D721Med (cell line): ENCODE measurements at regions not wholly inside any gene's neighbourhood (a gene's known extent, or its start where the extent isn't known, plus 50 kb on each side); places are given as distances from the start of the nearest gene placed in this dataset.

Experiments used
- DNase-seq: peaks from one replicate; pipeline ENCODE4 v3.0.0; 2011; ENCODE audit warnings: low spot score; ENCODE audit not compliant: insufficient read length
- FAIRE-seq: peaks from 2 replicates; lab custom pipeline; 2011; peaks lifted over from hg19 to GRCh38; lab: Jason Lieb, UNC
- TF ChIP-seq, protein P1 (sequence below): IDR thresholded peaks from 2 replicates; pipeline ENCODE4 v1.5.1; 2012; ENCODE audit warnings: mild to moderate bottlenecking, control low read depth; ENCODE audit not compliant: insufficient read depth; ENCODE audit errors: missing control alignments

DNA sequence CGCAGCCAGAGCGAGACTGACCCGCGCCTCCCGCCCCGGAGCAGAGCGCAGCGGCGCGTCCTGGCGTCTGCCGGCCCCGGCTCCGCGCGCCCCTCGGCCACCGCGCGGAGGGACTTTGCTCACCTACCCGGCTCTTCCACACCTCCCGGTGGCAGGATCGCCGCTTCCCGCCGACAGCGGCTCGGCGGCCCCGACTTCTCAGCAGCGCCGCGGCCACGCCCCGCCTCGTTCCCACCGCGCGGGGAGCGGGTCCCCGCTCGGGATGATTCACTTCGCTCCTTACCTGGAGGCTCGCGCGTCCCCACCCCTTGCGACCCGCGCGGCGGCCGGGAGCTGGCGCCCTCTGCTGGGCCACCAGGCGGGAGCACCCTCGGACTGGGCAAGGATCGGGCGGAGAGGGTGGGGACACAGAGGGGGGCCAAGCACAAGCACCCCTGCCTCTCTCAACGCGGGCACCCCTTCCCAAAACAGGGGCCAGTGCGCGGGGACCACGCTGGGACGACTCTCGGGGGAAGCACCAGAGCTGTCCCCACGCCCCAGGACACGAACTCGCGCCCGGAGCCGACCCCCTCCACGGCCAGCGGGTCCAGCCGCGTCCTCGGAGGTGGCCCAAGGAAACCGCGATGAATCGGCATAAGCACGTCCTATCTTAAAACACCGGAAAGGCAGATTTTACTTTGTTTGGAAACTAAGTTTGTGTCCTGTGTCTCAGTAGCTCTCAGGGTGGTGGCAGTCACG is 101.0 kb upstream of the SVIL start:
- TF ChIP-seq, protein P1, sequence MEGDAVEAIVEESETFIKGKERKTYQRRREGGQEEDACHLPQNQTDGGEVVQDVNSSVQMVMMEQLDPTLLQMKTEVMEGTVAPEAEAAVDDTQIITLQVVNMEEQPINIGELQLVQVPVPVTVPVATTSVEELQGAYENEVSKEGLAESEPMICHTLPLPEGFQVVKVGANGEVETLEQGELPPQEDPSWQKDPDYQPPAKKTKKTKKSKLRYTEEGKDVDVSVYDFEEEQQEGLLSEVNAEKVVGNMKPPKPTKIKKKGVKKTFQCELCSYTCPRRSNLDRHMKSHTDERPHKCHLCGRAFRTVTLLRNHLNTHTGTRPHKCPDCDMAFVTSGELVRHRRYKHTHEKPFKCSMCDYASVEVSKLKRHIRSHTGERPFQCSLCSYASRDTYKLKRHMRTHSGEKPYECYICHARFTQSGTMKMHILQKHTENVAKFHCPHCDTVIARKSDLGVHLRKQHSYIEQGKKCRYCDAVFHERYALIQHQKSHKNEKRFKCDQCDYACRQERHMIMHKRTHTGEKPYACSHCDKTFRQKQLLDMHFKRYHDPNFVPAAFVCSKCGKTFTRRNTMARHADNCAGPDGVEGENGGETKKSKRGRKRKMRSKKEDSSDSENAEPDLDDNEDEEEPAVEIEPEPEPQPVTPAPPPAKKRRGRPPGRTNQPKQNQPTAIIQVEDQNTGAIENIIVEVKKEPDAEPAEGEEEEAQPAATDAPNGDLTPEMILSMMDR = peak; percentile 57
- DNase-seq (peak; percentile 79), FAIRE-seq (no peak)

GRCh38 chr10:29734962-29735627 is 100.3 kb upstream of the SVIL start:
- TF ChIP-seq, protein P1 = no peak
- FAIRE-seq (no peak), DNase-seq (no peak)

DNA sequence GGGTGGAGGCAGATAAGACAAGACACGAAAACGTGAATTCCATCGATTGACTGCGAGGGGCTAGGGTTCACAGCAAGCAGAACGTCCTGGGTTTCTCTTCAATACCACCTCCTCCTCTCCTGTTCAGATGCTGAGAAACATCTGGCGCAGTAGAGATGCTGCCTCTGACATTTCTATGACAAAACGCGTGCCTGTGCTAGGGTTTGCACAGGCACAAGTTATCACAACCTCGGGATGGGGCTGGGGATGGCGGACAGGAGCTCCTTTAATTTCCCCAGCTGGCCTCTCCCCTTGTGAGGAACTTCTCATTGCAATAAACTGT is 99.8 kb upstream of the SVIL start:
- DNase-seq (no peak), FAIRE-seq (no peak)

DNA sequence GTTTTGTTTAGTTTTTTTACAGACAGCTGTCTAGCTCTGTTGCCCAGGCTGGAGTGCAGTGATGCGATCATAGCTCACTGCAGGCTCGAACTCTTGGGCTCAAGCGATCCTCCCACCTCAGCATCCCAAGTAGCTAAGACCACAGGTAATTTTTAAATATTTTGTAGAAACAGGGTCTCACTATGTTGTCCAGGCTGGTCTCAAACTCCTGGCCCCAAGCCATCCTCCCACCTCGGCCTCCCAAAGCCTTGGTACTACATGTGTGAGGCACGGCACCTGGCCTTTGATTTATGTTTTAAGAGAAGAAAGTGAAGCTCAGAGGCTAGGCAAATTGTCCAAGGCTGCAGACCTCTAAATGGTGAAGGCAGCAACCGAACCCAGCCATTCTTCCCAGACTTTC is 98.6 kb upstream of the SVIL start:
- DNase-seq = no peak
- no peak for FAIRE-seq

More for the DNA sequence above, 99.8 kb upstream of the SVIL start:
- TF ChIP-seq, protein P1 = no peak

DNA sequence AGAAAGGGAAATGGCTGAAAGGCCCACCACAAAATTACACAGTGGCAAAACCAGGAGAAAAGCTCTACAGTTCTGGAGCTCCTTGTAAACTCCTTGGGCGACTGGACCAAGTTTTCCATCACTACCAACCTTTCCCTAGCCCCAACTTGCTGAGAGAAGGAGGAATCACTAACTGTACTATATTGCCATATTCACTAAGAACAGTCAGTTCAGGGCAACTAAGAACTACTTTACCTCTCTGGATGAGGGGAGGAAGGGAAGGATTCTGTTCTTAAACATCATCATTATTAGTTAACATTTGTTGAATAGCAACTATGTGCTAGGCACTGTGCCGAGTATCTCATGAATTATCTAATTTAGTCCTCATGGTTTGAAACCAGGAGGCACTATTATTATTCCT is 98.1 kb upstream of the SVIL start:
- no peak for FAIRE-seq
- no peak for DNase-seq
- TF ChIP-seq, protein P1 = no peak

More for the DNA sequence above, 98.6 kb upstream of the SVIL start:
- TF ChIP-seq, protein P1 = no peak

- no peak for DNase-seq
- FAIRE-seq = no peak
- TF ChIP-seq, protein P1 = no peak
Measured at GRCh38 chr10:29731760-29732159, 97.0 kb upstream of the SVIL start.

DNA sequence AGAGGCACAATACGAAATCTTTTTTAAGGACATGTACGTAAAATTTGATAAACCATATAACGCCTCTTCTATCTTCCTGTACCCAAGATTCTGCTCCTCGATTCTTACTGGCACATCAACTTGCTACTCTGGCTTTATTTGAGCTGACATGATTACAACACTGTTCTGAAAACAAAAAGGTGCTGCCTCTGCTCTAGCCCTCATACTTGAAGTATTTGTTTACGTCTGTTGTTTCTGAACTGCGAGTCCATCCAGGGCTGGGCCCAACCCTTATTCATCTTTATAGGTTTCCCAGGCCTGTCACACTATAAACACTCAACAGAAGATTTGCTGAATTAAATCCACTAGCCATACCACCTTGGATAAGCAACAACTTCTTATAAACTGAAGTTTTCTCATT is 96.2 kb upstream of the SVIL start:
- FAIRE-seq (no peak), DNase-seq (no peak)
- TF ChIP-seq, protein P1 = no peak
